T-helper 1 cell (primary cell): ENCODE measurements at regions not wholly inside any gene's neighbourhood (a gene's known extent, or its start where the extent isn't known, plus 50 kb on each side); places are given as distances from the start of the nearest gene placed in this dataset.
"Not testable (repeated sequence)": the region's sequence is repeated elsewhere in the genome, so short reads cannot be mapped to it uniquely, and the experiment has no call there.

Experiments used
- DNase-seq, 5 donors: peaks; one replicate each; pipeline ENCODE4 v3.0.0-alpha.2; 2012 to 2020

DNA sequence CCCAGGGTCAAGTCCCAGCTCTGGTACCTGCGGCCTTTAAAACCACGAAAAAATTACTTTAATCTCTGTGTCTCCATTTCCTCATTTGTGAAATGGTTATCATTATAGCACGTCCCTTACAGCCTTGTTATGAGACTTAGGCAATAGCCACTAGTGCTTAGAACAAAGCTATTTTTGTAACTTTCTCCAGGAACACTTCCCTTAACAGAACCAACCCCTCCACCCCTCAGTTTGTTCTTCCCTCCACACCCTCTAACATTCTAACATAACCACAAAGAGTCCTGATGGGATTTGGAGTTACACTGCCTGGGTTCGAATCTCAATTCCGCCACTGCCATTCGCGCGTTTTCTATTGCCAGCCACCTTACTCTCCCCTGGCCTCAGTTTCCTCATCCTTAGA is 2777.4 kb upstream of the TPTE start:
- not testable (repeated sequence) for DNase-seq

DNA sequence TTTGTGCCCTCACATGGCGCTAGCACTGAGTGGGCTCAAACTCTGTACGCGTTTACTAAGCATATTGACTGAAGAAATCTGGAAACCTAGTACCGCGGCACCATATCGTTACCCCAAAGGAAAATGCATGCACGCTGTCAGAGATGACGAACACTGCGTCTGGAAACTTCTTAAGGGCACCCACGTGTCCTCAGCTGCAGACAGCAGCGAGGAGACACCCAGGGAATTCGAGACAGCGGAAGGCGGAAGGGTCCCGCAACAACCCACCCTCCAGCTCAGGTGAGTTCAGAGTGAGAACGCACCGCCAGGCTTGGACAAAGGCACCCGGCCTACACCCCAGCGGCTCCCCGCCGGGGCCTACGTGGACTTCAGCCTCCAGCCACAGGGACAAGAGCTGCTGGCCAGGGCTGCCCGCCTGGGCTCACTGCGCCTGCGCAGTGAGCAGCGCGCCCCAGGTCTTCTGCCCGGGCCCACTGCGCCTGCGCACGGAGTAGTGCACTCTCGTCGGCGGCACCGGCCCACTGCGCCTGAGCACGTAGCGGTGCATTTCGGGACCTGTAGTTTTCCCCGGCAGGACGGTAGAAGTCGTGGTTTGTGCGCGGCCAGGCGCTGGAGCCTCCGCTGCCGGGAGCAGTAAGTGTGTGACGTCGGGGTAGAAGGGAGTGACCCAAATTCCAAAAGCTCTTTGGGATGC is 2776.8 kb upstream of the TPTE start:
- not testable (repeated sequence) for DNase-seq

DNA sequence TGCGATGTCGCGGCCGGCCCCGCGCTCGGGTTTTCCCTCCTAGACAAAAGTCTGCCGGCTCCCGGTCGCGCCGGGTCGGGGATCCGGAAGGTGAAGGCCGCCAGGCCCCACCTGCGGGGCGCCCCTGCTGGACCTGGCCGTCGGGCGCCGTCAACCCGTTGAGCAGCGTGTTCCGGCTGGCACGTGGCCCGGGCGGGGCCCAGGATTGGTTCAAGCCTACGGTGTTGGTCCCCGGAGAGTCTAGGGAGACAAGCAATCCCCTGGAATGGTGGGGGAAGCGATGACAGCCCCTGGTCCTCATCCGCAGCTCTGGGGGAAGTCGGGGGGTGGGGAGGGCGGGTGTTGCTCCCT is 2776.3 kb upstream of the TPTE start:
- not testable (repeated sequence) for DNase-seq

DNA sequence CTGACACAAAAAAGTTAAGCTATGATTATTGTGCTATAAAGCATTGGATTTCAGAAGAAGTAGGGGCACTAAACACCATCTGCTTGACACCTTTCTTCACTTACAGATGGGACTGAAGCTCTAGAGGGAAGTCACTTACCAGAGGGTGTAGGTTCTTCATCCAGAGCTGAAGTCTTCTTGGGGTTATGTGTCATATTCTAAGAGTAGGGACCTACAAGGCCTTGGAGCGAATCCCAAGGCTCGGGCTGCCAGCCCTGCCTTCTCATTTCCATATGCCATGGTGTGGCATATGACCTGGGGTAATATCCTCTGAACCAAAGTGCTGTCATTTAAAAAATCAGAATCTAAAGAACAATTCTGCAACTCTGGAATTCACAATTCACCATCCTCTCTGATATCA is 2773.4 kb upstream of the TPTE start:
- not testable (repeated sequence) for DNase-seq

DNA sequence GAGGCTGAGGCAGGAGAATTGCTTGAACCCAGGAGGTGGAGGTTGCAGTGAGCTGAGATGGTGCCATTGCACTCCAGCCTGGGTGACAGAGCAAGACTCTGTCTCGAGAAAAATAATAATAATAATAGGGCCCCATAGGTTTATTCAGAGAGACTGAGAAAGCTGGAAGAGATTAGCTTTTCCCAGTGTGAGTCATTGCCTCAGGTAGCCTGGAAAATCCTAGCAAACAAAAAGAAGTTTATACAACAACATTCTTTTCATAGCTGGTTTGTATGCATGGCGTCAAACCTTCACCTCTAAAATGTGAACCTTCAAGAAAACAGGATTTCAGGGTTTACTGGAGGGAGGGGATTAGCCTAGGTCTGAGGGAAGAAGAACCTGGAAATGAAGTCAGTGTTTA is 2768.8 kb upstream of the TPTE start:
- not testable (repeated sequence) for DNase-seq

DNA sequence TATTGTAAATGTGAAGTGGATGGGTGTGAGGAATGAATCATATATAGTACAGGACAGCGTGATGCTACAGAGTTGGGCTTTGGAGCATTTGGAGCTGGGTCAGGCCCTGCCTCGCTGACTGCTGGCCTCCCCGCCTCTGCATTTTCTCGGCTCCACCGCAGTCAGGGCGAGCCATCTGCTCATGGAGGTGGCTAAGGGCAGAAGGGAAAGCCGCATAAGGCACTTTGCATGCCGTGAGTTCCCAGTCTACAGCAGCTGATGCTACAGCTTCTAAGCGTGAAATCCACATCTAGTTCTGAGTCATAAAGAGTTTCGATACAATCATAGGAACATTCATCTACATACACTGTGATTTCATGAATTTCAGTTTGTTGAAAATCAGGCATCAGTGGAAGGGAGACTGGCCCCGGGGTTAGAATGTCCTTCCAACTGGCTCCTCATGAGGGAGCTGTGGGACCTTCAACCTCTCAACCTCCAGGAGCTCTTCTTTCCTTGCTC is 2768.0 kb upstream of the TPTE start:
- DNase-seq = not testable (repeated sequence)

DNA sequence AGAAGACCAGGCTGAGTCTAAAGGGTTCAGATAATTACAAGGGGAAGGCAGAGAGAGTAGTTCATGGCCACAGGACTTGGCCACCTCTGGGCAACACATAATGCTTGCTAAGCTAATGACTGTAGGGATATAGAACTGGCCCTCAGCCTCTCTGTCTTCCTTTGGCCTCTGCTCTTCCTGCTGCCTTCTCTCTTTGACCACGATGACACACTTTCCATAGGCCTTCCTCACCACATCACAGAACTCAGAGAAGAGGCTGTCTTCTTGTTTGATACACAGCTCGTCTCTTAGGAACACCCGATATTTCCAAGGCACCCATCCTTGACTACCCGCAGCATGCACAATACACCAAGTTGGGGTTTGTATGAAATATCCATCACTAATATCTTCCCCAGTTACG is 2751.4 kb upstream of the TPTE start:
- DNase-seq = not testable (repeated sequence)

DNA sequence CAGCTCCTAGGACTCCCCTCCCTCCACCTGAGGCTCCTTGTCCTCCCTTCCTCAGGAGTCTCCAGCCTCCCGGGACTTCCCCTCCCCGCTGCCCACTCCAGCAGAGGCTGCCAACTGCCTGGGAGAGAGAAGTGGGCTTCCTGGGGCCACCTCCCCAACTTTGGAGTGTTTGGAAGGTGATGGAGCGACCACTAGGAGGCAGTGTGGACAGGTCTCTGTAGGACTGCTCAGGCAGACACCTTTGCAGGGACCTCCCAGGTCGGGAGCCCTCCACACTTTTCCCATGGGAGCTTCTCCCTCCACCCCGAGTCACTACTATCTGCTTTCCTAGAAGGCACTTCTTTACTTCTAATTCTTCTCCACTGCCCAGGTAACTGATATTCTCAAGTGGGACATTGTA is 2747.2 kb upstream of the TPTE start:
- not testable (repeated sequence) for DNase-seq

DNA sequence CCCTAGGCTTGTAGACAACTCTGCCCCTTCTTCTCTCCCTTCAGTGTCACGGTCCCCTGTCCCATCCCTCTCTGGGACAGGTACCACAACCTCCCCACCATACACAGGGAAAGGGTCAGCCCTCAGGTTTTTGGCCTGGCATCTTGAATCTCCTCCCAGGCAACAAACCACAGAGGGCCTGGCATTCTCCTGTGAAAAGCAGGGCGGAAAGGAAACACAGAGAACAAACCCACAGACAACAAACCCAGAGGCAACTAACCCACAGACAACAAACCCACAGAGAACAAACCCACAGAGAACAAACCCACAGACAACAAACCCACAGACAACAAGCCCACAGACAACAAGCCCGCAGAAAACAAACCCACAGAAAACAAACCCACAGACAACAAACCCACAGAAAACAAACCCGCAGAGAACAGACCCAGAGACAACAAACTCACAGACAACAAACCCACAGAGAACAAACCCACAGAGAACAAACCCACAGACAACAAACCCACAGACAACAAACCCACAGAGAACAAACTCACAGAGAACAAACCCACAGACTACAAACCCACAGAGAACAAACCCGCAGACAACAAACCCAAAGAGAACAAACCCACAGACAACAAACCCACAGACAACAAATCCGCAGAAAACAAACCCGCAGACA is 2745.9 kb upstream of the TPTE start:
- DNase-seq = peak in 2 of 5 donors; percentile 0 to 12

DNA sequence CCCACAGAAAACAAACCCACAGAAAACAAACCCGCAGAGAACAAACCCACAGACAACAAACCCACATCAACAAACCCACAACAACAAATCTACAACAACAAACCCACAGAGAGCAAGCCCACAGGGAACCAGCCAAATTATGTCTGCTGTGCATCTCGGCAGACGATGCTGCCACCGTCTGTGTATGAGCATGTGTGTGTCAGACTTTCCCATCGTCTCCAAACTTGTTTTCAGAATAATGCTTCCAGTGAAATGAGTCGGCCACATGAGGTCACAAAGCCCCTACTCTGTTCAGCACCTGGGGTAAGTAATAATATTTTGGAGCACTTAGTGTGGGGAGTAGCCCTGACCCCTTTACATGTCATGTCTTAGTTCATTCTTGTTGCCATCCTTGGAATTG is 2745.3 kb upstream of the TPTE start:
- not testable (repeated sequence) for DNase-seq

DNA sequence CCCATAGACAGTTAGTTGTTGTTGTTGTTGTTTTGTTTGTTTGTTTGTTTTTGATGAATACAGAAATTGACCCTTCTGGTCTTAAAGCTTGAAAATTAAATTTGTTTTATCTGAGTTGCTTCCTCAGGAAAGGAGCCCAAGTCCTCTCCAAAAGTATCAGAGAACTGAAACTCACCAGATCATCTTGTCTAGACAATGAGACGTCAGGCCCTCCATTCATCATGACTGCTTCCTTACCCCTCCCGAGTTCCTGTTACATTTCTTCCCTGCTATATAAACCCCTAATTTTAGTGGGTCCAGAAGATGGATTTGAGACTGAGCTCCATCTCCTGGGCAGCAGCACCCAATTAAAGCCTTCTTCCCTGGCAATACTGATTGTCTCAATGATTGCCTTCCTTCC is 2744.8 kb upstream of the TPTE start:
- DNase-seq = not testable (repeated sequence)

DNA sequence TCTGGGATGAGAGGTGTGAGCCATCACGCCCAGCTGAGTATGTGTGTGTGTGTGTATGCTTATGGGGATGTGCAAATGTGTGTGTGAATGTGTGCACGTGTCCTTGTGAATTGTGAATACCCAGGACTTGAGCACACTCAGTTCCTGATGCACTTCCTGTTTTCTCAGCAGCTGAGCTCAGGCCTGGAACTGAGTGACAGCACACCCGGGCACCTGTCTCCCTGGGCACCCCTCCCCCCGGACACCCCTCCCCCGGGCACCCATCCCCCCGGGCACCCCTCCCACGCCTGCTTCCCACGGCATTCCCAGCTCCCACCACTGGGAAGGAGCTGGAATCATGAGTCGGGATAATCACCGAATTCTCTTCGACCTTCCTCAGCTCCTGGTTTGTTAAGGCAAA is 2744.1 kb upstream of the TPTE start:
- not testable (repeated sequence) for DNase-seq

DNA sequence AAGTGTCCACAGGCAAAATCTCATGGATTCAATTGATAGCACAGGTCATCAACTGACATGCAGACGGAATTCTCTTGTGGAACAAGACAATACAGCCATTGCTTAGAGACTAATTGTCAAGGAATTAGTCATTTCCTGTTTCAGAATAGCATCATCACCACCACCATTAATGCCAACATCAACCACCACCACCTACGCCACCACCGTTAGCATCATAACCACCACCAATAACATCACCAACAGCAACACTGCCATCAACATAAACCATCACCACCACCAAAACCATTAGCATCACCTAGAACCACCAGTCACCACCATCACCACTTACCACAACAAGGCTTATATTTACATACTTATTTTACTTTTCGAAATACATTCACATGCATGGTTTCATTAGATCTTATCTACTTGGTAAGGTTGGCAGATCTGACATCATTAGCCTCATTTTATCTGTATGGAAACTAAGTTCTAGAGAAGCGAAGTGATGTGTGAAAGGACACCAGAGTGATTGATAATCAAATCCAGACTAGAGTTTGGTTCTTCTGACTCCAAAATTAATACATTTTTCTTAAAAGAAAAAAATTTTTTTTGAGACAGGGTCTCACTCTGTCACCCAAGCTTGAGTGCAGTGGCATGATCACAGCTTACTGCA is 2733.8 kb upstream of the TPTE start:
- not testable (repeated sequence) for DNase-seq

DNA sequence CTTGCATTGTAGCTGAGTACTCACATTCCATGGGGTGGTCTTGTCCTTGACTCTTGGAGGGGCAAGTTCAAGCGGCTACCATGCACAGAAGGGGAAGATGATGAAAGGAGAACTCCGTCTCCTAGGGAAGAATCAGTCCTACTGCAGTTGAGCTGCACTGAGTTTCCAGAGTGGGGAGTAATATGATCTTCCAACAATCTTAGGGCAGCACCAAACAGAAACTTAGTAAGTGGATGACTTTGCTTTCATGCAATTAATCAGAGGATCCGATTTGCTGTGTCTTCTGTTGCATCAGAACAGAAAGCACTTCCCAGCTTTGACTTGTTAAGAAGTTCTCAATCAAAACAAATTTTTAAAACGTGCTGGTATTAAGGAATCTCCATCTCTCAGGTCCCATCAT is 2727.6 kb upstream of the TPTE start:
- not testable (repeated sequence) for DNase-seq

DNA sequence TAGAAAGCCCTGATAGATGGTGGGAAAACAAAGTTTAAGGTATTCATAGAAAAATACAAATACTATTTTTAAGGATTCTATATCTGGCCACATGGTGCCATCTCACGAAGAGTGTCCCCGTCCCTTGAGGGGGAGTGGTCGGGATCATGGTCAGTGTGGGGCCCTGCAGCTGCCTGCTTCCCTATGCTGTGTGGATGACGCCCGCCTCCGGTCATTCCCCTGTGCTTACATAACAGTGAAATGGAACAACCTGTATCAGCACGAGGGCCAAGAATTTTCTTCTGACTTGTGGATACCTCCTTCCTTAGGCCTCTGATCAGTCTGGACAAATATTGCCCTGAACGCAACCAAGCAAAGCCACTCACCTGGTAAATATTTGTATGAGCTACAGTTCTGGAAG is 2724.1 kb upstream of the TPTE start:
- not testable (repeated sequence) for DNase-seq

DNA sequence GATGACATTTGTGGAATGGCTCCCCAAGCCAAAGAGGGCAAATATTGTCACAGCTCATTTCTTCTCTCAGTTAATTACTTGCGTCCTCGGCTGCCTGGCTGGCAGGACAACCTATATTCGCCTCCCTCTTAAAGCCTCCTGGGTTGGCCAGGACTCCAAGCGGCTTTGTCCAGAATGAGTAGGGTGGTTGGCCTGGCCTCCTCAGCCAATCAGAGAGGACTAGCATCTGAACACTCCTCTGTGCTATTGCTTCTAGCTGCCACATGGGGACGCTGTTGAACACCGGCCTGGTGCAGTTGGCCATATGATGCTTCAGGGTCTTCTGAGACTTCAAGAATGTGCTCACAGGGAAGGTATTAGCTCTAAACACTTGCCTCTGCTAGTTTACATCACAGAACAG is 2722.9 kb upstream of the TPTE start:
- DNase-seq = not testable (repeated sequence)

DNA sequence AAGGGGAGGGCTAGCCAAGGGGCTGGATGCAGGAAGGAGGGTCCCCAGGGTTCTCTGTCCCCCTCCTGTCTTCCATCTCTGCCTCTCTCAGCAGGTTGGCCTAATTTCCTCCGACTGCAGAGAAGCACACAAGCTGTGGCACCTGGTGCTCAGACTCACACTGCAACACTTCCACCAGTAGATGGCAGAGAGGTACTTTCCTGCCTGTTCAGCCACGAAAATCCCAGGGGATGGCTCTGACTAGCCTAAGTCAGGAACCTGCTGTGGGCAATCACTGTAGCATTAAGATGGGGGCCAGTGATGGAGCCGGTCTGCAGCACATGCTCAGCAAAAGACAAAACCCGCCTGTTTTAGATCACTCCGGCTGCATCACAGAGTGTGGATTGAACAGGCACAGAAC is 2721.7 kb upstream of the TPTE start:
- not testable (repeated sequence) for DNase-seq

DNA sequence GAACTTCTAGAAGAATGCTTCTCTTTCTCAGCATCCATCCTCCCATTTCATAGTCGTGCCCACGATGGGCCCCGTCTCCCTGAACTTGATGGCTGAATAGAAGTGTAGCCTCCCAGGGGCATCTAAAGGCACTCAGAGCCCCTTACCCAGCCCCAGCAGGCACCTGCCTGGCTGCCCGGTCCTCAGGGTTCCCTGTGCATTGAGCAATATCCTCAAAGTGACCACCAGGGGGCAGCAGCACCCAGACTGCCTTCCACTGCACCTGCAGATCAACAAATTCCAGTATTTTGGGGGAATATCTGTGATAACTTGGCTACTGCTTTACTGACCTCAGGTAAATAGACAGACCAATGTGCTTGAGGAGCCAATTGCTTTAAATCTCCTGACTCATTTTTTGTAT is 2707.9 kb upstream of the TPTE start:
- not testable (repeated sequence) for DNase-seq

DNA sequence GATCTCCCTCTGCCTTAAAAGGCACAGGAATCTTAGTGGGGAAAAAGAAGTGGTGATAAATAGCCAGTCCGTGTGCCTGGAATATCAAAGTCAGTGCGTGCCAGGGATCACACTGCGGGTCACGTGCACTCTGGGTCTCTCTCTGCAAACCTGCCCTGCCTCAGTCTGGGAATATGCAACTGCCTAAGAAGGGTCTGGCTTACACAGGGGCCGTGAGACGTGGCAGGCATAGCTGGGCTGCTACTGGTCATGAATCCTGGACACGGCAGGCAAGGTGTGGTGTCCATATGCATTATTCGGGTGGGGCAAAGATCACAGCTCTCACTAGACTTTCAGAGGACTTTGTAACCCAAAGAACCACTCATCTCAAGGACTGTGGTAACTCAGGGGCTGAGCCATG is 2704.4 kb upstream of the TPTE start:
- DNase-seq = not testable (repeated sequence)

DNA sequence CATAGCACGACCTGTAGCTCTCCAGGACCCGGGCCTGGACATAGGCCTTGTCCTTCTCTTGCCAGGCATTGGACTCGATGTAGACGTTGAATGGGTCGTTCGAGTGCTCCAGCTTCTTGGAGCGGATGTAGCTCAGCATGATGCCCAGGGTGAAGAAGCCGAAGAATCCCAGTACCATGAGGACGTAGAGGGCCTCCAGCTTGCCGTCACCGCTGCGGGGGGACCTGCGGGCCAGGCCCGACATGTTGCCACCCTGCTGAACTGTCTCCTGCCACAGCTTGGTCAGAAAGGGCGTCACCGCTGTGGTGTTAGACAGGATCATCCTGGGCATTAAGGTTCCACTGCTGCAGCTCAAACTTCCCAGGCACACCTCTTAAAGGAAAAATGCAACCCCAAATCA is 2702.1 kb upstream of the TPTE start:
- DNase-seq = not testable (repeated sequence)

DNA sequence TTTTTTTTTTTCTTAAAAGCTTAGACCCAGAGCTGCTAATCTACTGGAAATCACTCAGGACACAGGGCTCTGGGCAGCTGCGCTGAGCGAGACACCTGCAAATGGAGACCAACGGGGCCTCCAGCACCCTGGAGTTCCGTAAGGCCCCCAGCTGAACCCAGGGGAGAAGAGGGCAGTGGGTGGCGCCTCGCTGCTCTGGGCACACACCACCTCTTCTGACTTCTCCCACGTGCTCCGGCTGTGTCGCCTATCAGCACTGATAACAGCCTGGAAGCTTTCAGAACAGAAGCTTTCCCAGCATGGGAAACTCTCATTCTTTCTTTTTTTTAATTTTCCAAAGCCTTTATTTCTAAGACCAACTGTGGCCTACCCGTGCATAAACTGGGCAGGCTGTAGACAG is 2695.8 kb upstream of the TPTE start:
- not testable (repeated sequence) for DNase-seq

DNA sequence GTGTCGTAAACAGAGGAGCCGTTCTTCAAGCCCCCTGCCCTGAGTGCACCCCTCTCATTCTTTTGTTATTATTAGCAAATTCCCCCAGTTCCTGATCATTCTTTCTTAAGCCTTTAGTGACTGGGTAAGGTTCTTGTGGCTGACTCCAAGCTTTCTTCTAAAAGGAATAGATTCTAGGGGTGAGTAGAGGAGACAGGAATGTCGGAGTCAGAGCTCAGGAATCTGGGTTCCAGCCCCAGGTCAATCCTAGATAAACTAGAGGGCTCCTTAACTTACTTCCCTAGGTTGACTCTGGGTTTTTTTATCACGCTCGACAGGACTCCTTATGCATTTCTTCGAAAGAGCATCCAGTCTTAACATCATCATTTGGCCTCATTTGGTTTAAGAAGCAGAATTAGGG is 2695.2 kb upstream of the TPTE start:
- DNase-seq = not testable (repeated sequence)

DNA sequence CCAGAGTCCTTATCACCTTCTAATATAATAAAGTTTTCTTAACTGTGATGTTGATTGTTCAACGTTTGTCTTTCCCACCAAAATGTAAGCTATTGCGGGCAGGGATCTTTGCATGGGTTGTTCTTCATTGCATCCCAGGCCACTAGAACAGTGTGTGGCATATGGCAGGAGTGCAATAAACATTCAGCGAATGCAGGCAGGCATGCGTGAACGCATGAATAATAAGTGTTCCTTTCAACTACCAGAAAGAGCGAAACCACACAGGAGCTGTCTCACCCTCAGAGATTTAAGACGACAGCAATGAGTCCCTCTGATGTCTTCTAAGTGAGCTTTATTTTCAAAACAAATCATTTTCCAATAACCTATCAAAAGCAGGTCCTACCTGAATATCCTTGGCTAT is 2693.1 kb upstream of the TPTE start:
- not testable (repeated sequence) for DNase-seq

DNA sequence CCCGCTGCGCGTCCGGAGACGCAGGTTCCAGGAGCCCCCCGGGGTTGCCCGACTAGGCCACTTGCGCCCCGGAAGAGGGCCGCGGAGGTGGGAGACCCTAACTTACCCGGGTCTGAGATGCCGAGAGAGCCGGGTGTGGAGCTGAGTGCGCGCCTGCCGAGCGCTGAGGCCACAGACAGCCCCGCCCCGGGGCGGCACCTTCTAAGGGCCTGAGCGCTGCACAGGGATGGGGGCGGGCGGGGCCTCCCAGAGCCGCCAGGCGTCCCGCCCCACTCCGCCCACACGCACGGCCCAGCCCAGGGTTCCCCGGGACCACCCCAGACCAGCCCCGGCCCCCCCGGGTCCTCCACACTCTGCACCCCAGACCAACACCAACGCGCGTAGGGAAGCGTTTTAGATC is 2692.0 kb upstream of the TPTE start:
- not testable (repeated sequence) for DNase-seq
